ENCODE measurements at regions not wholly inside any gene's neighbourhood (a gene's known extent, or its start where the extent isn't known, plus 50 kb on each side); places are given as distances from the start of the nearest gene placed in this dataset.

- intact Hi-C loops (cut with DNase I), result loop anchor here (10.0 kb wide), 1 partner anchor 731 kb away; no protein-coding TSS in a partner anchor
- DNase-seq, result peak in 1 of 42 donors; percentile 13
Measured at GRCh38 chr6:168153553-168153952, 74.5 kb upstream of the FRMD1 start.

GRCh38 chr6:168152980-168153379 lies 74.0 kb upstream of the FRMD1 start:
- intact Hi-C loops (cut with DNase I), result loop anchor here (10.0 kb wide), 1 partner anchor 732 kb away; no protein-coding TSS in a partner anchor
- no peak for DNase-seq

DNA sequence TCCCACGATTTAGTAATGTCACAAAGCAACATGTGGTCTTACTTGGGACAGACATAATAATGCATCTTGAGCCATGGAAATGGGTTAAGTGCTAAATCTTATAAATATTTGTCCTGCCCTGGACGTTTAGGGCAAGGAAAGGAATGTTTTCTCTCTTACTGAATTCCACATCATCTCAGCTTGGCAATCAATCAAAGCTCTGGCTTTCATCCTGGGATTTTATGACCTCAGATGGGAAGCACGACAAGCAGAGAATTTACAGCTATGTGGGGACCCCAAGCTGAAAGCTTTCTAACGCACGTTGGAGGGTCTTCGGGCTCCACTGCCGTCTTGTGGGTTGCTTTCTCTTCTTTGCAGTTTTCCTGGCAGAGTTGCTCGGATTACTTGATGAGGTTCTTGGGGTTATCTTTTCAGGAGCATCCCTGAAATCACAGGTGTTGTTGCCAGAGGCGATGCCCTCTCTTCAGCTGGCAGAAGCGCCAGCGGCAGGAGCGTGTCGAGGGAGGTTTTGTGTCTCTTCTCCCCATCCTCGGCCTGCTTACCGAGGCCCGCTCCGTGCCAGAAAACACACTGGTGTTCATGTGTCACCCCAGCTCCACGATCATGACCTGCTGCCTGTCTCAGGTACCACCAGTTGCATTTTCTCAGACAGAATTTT lies 73.4 kb upstream of the FRMD1 start:
- peak in 1 of 42 donors; percentile 25 for DNase-seq
- intact Hi-C loops (cut with DNase I), result loop anchor here (10.0 kb wide), 1 partner anchor 732 kb away; no protein-coding TSS in a partner anchor

DNA sequence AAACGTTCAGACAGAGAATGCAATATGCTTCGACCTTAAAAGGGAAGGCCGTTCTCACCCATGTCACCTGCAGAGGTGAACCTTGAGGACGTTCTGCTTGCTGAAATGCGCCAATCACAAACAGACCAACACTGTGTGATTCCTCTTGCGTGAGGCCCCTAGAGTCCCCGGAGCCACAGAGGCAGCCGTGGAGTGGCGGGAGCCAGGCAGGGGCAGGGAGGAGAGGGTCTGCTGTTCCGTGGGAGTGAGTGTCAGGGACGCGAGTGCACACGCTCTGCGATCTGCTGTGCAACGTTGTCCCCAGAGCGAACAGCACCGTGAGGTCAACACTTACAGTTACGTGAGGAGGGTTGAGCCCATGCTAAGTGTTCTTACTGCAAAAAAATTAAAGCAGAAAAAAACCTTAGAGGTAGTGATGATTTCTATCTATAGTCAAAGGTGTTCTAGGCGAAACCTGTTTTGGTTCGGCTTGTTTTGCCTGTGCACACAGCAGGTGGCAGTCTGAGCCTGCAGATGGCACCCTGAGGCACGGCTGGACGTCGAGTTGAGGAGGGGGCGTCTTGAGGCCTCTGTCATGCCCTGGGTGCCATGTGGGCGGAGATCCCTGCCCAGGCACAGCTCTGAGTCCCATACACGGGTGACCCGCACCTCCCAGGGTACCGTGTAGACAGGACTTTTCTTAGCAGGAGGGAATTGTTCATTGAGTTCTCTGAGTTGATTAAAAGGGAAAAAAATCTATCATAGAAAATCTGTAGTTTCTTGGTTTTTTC lies 71.7 kb upstream of the FRMD1 start:
- intact Hi-C loops (cut with DNase I), result loop anchor here (10.0 kb wide), 1 partner anchor 734 kb away; no protein-coding TSS in a partner anchor
- peak in 30 of 42 donors; percentile 29 to 72 (median 51) for DNase-seq

DNA sequence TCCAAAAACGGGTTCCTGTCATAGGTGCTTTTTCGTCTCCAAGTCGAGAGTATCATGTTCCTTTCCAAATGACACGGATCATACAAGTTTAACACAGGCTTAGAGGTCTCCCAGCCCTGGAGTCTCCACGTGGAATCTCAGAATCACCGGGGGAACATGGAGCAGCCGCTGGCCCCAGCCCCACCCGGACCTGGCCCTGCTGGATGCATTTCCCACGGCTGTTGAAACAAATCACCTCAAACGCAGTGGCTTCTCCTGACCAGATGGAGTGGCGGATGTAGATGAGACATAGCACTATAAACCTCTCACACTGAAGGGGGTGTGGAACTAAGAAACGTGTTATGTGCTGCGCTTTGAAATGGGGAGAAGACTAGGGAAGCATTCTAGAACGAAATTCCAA lies 70.0 kb upstream of the FRMD1 start:
- DNase-seq, result peak in 2 of 42 donors; percentile 6 to 22
- intact Hi-C loops (cut with DNase I), result no loop called here

DNA sequence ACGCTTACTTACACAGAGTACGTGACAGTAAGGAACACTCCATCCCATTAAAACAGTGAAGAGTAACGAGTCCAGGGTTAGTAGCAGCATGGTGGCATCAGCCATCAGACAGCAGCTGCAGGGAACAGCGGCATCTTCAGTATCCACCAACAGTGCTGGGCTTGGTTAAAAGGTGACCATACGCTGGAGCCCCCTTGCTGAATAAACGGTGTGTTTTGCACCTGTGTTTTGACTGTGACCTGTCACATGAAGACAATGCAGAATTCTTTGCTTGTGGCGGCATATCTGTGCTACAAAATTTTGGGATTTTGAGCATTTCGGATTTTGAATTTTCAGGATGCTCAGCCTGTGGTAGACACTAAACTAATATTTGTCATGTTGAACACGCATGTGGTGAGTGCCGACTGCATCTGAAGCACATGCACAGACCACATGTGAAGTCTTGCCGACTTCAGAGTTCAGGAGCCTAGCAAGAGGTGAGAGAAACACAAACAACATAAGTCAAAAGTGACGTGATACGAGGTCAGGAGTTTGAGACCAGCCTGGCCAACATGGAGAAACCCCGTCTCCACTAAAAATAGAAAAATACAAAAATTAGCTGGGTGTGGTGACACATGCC lies 69.3 kb upstream of the FRMD1 start:
- intact Hi-C loops (cut with DNase I), result no loop called here
- peak in 2 of 42 donors; percentile 18 to 24 for DNase-seq

DNA sequence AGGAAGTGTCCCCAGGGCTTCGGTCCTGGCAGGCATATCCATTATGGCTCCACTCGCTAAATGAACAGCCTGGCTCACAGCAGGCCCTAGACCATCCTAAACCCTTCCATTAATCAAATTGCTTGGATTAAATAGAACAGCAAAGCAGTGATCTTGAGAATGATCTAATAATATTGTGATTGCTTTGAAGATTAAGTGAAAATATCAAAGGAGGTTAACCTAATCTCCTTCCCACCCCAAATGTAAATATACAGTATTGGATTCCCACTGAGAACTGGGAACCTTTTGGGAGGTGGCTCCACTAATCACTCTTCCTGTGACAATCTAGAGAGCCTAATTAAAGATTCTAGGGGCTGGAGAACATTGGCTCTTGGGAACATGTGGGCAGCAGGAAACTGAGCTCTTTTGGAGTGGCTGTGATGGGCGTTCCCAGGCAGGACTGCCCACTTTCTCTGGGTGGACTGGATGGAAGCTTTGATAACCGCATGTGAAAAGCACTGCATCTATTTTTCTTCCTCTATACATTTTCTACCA lies 68.3 kb upstream of the FRMD1 start:
- intact Hi-C loops (cut with DNase I), result no loop called here
- DNase-seq, result peak in 2 of 42 donors; percentile 1 to 6

DNA sequence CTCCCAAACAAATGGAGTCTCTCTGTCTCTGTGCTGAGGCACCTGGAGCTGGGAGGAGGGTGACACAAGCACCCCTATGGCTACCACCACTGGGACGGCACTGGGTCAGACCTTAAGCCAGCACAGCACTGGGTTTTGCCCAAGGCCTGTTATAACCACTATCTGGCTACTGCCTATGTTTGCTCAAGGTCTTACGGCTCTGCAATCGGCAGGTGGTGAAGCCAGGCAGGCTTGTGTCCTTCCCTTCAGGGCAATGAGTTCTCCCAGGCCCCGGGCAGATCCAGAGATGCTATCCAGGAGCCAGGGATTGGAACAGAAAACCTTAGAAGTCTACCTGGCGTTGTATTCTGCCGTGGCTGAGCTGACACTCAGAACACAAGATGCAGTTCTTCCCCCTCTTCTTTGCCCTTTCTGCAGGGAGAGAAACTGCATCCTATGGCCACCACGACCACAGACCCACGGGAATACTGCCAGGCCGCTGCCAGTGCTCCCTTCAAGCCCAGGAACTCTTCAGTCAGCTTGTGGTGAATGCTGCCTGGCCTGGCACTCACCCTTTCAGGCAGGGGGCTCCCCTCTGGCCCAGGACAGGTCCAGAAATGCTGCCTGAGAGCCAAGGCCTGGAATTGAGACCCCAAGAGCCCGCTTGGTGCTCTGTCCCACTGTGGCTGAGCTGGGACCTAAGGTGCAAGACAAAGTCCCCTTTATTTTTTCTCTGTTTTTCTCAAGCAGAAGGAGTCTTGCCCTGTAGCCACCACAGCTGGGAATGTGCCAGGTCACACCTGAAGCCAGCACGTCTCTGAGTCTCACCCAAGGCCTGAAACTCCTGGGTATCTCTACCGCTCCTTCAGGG lies 67.0 kb upstream of the FRMD1 start:
- peak in 3 of 42 donors; percentile 5 to 32 (median 28) for DNase-seq
- intact Hi-C loops (cut with DNase I), result no loop called here

- intact Hi-C loops (cut with DNase I), result no loop called here
- peak in 3 of 42 donors; percentile 4 to 22 (median 6) for DNase-seq
Measured at GRCh38 chr6:168139121-168139520, 60.1 kb upstream of the FRMD1 start.

DNA sequence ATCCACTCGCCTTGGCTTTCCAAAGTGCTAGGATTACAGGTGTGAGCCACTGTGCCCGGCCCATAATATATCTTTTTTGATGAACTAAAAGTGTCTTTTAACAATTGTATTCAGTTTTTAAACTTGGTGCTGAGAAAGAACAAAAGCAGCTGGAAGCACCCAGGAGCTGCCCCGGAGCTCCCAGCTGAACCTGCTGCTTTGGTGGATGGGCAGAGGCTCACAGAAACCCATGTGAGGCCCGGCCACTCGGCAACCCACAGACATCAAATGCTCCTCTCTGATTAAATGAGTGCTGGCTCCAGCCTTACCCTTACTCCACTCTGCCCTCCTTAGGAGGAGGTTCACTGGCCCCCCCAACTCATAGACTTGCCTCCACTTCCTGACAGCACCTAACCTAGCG lies 59.4 kb upstream of the FRMD1 start:
- DNase-seq, result peak in 2 of 42 donors; percentile 11 to 28
- intact Hi-C loops (cut with DNase I), result no loop called here

- no peak for DNase-seq
- intact Hi-C loops (cut with DNase I), result no loop called here
Measured at GRCh38 chr6:168137024-168137423, 58.0 kb upstream of the FRMD1 start.

- intact Hi-C loops (cut with DNase I), result no loop called here
- DNase-seq, result no peak
Measured at GRCh38 chr6:168136622-168137021, 57.6 kb upstream of the FRMD1 start.

GRCh38 chr6:168136001-168136400 lies 57.0 kb upstream of the FRMD1 start:
- peak in 4 of 42 donors; percentile 6 to 17 (median 10) for DNase-seq
- intact Hi-C loops (cut with DNase I), result no loop called here

DNA sequence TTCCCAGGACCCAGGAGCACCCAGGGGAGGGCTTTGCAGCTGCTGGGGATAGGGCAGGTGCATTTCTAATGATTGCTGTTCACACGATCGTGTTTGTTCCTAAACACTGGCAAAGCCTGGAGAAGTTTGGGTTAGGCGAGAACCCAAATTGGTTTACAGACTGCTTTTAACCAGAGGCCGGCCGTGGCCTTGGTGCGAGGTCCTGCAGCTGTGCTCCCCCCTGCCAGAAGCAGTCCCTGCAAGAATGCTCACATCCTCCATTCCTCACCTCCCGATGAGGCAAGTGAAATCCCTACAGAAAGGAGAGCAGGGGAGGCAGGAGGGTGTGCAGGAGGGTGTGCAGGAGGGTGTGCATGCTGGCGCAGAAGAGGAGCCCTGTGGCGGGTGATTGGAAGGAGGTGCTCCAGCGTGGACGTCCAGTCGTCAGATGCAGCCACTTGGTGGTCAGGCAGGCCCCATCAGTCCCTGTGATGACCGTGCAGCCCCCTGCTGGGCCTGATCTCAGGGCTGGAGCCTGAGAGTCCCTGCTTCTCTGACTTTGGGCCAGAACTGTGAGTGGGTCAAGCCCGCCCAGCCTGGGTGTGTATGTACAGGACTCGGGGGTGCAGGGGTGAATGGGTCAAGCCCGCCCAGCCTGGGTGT lies 55.7 kb upstream of the FRMD1 start:
- DNase-seq, result peak in 3 of 42 donors; percentile 12 to 31 (median 31)
- intact Hi-C loops (cut with DNase I), result loop anchor here (5.0 kb wide), 1 partner anchor 227 kb away; no protein-coding TSS in a partner anchor

GRCh38 chr6:168133687-168134559 lies 54.9 kb upstream of the FRMD1 start:
- DNase-seq, result peak in 3 of 42 donors; percentile 34 to 42 (median 35)
- intact Hi-C loops (cut with DNase I), result loop anchor here (5.0 kb wide), 1 partner anchor 227 kb away; no protein-coding TSS in a partner anchor

DNA sequence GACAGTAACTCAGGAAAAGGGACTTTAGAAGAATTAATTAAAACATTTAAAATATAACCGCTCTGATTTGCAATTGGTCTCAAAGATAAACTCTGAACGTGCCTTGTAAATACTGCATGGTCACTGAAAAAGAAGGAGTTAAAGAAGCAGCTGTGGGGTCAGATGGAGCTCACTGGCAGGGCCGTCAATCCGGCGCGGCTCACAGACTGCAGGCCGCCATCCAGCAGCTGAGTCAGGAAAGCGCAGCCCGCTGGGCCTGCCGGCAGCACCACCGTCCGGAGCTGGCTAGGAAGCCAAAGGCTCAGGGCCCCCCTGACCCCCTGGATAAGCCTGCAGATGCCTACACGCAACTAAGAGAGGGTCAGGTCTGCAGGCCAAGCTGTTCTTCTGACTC lies 54.2 kb upstream of the FRMD1 start:
- DNase-seq, result peak; percentile 26 to 83 (median 62)
- intact Hi-C loops (cut with DNase I), result loop anchor here (5.0 kb wide), 1 partner anchor 226 kb away; no protein-coding TSS in a partner anchor

Measured in head of caudate nucleus (tissue), 42 donors.